GM19025 (cell line): ENCODE measurements at regions not wholly inside any gene's neighbourhood (a gene's known extent, or its start where the extent isn't known, plus 50 kb on each side); places are given as distances from the start of the nearest gene placed in this dataset.

Experiments used
- ATAC-seq: cut with Tn5 transposase; IDR thresholded peaks from one replicate; pipeline ENCODE4 v1.9.1; 2021; ENCODE audit warnings: mild to moderate bottlenecking, low read depth, moderate library complexity; ENCODE audit not compliant: unreplicated experiment

DNA sequence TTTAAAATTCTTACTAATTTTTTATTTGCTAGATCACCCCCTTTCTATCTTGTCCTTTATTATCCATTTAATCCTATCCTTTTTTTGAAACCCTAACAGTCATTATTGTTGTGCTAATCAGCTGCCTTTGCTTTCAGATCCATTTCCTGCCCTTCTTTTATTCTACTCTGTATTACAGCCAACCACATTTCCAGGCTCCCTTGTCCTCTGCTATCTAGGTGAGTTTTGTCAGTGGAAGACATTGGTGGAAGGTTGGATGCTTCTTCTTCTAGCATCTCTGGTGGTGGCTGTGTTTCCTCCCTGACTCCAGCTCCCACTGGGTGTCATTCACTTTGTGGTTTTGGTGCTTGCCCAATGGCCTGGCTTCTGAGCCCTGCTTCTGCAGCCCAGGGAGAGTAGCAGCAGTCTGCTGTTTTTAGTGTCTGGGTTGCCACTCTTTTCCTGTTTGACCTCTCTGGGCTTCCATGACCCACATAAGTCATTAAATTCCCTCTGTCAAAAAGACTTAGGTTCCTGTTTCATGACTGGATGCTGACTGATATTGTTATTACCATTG is 225.2 kb upstream of the PGRMC2 start:
- no peak for ATAC-seq

DNA sequence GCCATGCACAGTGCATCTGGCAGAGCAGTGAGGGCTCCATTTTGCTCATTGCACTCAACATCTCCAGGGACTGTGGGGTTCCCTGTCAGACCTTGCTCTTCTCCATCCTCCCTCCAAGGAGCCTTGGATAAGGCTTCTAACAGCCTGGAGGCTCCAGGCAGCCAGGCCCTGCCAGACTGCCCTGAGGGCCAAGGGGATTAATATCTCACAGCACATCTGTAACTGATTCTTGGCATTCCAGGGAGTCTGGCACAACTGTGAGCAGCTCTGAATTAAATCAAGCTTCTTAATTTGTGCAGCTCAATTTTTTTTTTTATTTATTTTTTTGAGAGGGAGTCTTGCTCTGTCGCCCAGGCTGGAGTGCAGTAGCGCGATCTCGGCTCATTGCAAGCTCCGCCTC is 224.5 kb upstream of the PGRMC2 start:
- no peak for ATAC-seq

DNA sequence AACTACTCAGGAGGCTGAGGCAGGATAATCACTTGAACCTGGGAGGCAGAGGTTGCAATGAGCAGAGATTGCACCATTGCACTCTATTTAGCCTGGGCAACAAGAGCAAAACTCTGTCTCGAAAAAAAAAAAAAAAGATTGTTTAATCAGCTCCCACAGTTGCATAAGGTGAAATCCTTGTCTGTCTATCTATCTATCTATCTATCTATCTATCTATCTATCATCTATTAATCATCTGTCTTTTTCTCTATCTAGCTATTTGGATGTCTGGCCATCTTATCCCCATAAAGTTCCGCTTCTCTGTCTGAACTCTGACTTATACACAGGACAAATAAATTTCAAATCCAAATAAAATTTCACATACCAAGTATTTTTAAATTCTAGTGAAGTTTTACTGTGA is 223.2 kb upstream of the PGRMC2 start:
- ATAC-seq = no peak

DNA sequence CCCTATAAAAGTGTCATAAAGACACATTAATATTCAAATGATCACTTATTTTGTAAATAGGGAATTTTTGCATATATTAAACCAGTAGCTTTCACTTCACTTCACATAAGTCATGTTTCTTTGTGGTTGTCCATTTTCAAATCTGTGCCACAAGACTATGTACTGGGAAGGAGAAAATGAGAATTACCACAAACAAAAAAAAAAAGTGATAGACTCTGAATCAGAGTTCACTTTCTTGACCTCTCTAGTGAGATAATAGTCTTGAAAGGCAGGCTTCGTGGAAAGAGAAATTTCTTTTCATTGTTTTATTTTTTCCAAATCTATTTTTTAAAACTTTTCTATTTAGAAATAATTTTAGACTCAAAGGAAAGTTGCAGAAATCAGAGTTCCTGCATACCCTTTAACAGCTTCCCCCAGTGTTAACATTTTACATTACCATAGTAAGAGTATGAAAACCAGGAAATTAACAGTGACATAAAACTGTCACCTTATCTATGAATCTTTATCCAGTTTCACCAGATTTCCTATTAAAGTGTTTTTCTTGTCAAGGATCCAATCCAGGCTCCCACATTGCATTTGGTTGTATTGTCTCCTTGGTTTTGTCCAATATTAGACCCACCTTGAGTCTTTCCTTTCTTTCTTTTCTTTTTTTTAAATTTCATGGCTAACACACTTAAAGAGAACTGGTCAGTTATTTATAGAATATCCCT is 215.4 kb upstream of the PGRMC2 start:
- no peak for ATAC-seq

GRCh38 chr4:128501239-128501638 is 213.6 kb upstream of the PGRMC2 start:
- no peak for ATAC-seq

DNA sequence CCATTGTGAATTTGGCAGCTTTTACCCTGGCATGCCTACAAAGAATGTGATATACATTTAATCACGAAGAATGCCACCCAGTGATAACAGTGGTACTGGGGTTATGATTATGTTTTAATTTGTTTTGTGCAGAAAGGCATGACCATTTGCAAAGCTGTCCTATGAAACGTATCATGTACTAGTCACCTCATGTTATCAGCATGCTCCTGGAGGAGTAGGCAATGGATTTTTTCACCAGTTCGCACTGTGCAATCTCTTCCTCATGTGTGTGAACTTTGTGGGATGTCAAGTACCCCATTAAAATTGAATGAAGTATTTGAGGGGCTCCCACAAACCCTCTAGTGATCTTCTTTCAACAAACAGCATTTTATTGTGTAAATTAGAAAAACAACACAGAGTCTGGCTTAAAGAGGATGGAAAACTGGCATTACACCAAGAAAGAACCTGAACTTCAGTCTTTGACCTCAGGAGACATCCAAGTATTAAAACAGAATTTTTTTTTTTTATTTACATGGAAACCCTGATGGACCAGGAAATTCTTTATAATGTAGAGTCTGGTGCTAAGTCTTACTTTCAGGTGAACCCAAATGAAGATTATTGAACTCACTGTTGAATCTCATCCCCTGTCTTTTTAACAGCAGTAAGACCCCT is 200.6 kb upstream of the PGRMC2 start:
- no peak for ATAC-seq

DNA sequence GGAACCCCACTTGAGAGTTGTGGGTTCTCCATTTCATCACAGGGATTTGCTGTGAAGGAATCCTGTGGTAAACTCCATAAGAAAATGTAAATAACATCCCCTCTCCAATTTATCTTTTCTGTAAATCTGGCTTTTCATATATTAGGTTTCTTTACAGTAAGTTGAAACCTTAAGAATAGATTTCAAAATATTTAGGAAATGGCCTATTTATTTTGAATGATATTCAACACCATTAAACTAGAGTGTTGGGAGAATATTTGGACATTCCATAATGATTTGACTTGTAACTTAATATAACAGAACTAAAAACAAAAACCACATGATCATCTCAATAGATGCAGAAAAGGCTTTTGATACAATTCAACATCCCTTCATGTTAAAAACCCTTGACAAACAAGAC is 197.3 kb upstream of the PGRMC2 start:
- ATAC-seq = no peak

- no peak for ATAC-seq
These were observed 196.2 kb upstream of the PGRMC2 start for GRCh38 chr4:128483816-128484215.

DNA sequence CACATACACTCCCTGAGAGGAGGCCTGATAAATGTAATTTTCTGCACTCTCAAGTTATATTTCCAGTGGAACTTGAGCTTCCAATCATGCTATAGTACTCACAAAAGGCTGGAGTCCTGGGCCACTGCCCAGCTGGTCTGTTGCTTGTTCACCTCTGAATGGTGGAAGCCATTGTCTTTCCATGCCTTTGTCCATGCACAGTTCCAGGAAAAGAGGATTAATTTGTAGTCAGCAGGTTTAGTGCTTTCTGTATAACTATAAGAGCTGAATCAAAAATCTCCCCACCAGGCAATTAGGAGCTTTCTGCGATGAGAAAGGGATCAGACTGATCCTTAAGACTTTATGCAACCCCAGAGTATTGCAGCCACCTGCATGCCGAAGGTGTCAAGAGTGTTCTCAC is 195.4 kb upstream of the PGRMC2 start:
- ATAC-seq = no peak

GRCh38 chr4:128481752-128482480 is 194.3 kb upstream of the PGRMC2 start:
- no peak for ATAC-seq

GRCh38 chr4:128480945-128481344 is 193.3 kb upstream of the PGRMC2 start:
- ATAC-seq = no peak

DNA sequence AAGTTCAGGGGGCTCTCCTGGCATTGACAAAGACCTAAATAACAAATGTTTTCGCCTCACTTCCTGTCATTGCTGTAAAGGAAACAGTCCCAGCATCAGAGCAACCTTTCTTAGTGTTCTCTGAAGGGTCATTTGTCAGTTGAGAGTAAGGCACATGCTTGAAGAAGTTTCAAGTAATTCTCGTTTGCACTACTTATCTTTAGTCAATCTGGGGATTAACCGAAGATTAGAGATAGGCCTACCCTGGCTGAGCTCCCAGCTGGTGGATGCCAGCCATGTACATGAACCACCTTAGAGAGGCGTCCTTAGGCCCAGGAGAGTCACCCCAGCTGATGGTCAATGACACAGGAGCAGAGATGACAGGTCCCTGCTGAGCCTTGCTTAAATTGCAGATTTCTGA is 189.9 kb upstream of the PGRMC2 start:
- ATAC-seq = no peak

- ATAC-seq = no peak
These were observed 188.0 kb upstream of the PGRMC2 start for GRCh38 chr4:128475597-128475996.

DNA sequence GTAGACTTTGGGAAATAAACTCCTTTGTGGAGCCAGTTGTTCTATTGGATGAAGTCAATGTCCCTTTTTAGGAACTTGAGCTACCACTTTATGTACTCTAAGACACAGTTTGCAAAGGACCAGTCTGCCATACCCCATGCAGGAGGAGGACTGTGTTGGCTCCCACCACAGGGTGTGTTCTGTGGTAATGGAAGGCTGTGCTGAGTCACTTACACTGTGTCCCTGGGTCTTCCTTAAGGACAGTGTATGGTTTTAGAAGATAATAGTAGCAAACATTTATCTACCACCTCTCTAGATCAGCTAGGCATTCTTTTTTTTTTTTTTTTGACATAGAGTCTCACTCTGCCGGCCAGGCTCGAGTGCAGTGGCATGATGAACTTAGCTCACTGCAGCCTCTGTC is 184.0 kb upstream of the PGRMC2 start:
- ATAC-seq = no peak

DNA sequence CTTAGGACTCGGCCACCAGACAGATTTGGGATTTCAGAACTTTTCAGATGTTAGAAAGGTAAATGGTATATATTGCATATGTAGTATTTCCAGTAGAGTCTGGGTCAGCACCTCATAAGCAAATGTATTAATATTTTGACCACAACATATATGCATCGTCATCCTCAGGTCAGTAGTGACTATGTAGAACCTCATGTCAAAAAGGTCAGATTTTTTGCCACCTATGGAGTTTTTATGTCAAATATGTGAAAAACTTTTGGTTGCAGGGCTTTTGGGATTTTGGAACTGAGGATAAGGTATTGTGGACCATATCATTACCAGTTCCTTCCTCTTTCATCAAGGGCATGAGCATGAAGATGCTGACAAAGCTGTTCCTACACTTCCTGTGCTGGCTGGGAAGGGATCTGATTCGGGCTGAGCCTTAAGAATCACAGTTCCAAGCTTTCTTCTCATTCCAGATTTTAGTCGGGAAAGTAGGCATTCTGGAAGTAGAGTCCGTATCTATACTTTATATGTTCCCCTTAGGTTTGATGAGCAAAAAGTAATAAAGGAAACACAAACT is 183.0 kb upstream of the PGRMC2 start:
- no peak for ATAC-seq

DNA sequence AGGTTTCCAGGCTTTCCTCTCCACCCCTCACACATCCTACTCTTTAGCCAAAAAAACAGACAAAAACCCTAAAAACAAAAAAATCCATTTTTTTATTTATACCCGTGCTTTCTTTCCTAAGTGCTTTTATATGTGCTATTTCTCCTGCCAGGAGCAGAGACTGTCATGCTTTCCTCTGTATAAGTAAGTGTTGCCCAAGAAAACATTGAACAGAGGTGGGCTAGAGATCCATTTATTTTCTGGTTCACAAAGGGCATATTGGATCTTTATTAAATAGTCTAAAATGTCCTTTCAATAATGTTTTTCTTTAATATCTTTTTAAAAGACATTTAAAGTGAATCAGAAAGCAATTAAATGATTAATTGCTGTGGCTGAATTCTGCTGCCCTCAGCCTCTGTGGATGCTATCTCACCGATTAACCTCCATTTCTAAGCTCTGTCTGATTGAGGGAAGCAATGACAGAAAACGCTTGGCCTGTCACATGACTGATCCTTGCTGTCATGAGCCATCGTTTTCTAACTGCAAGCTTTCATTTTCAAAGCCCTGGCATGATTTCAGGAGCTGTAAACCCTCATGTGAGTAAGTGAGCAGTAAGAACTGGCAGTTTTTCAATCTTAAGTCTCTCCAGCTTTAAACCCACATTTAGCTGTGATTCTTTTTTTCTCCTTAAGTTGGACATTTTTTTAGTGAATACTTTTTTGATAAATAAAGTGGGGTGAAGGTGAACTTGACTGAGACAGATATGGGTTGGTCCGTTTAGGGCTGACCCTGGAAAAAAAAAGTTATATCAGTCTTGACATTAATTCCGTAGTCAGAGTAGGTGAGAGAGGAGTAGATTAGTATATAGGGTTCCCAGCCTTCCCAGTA is 180.7 kb upstream of the PGRMC2 start:
- no peak for ATAC-seq

DNA sequence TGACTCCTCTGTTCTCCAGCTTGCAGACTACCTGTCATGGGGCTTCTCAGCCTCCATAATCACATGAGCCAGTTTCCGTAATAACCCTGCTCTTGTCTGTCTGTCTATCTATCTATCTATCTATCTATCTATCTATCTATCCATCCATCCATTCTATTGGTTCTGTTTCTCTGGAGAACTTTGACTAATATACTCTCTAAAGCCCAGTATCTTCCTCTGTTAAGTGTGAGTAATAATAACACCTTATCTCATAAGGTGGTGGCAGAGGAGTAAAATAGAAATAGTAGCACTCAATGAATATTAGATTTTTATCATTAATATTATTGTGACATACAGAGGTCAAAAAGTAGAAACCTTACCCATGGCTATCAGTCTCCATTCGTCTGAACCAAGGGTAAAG is 177.9 kb upstream of the PGRMC2 start:
- ATAC-seq = no peak

GRCh38 chr4:128463006-128463405 is 175.4 kb upstream of the PGRMC2 start:
- no peak for ATAC-seq

DNA sequence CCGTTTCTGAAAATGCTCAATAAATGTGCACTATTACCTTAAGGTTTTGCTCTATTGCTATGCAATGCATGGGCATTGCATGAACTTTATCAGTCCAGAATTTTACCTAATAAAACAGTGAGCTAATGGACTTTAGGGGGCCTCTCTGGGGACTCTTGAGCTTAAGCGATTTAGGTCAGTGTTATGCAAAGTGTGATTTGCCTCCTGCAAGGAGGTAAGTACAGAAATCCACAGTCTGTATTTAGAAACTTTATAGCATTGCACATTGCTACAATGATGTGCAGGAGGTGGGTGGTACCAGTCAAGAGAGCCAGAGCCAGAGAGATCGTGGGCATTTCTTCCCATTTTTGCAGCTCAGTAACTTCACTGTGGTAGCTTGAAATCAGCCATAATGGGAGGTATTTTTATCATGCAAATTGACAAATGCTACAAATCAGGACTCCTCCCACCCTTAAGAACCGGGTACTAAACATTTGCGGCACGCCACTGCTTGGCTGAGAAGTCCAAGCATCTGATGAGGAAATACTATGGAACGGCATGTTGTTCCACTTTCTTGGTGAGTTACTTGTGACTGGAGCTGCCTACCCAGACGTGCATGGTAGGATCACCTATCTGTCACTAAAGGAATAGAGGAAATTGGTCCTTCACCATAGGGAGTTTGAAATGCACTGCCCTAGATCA is 174.6 kb upstream of the PGRMC2 start:
- ATAC-seq = no peak
